Stimulated activated CD4-positive, alpha-beta T cell treated with anti-CD3 and anti-CD28 coated beads, TNF-alpha, amount 100 ng/mL, for 48 hours (primary cell): ENCODE measurements at regions not wholly inside any gene's neighbourhood (a gene's known extent, or its start where the extent isn't known, plus 50 kb on each side); places are given as distances from the start of the nearest gene placed in this dataset.

Experiments used
- DNase-seq, 3 donors: peaks; one replicate each; pipeline ENCODE4 v3.0.0-alpha.2; 2020; ENCODE audit warnings: low read depth in 3 of 3

- DNase-seq: no peak
Measured at GRCh38 chr7:25553580-25554291, 325.4 kb upstream of the NPVF start.

- DNase-seq: no peak
Measured at GRCh38 chr7:25557379-25557917, 329.2 kb upstream of the NPVF start.

GRCh38 chr7:25557930-25558329, 329.6 kb upstream of the NPVF start:
- DNase-seq: no peak

GRCh38 chr7:25558605-25559004, 330.3 kb upstream of the NPVF start:
- no peak for DNase-seq

- no peak for DNase-seq
Measured at GRCh38 chr7:25559581-25560367, 331.5 kb upstream of the NPVF start.

- DNase-seq: no peak
Measured at GRCh38 chr7:25562673-25563182, 334.4 kb upstream of the NPVF start.

GRCh38 chr7:25565002-25565401, 336.7 kb upstream of the NPVF start:
- DNase-seq: no peak

GRCh38 chr7:25565949-25566348, 337.7 kb upstream of the NPVF start:
- DNase-seq: peak; percentile 30 to 46 (median 38)

GRCh38 chr7:25567430-25567829, 339.1 kb upstream of the NPVF start:
- DNase-seq: no peak

GRCh38 chr7:25569765-25570164, 341.5 kb upstream of the NPVF start:
- no peak for DNase-seq

- DNase-seq: no peak
Measured at GRCh38 chr7:25572423-25572822, 344.1 kb upstream of the NPVF start.

GRCh38 chr7:25574828-25575227, 346.5 kb upstream of the NPVF start:
- no peak for DNase-seq

GRCh38 chr7:25575634-25576033, 347.3 kb upstream of the NPVF start:
- DNase-seq: no peak

- no peak for DNase-seq
Measured at GRCh38 chr7:25578991-25579777, 350.9 kb upstream of the NPVF start.

- no peak for DNase-seq
Measured at GRCh38 chr7:25579778-25580075, 351.4 kb upstream of the NPVF start.

GRCh38 chr7:25580141-25580540, 351.9 kb upstream of the NPVF start:
- DNase-seq: no peak

GRCh38 chr7:25583621-25584020, 355.3 kb upstream of the NPVF start:
- no peak for DNase-seq

GRCh38 chr7:25584112-25584938, 356.0 kb upstream of the NPVF start:
- DNase-seq: no peak

GRCh38 chr7:25586513-25586912, 358.2 kb upstream of the NPVF start:
- no peak for DNase-seq

- no peak for DNase-seq
Measured at GRCh38 chr7:25594122-25594521, 365.8 kb upstream of the NPVF start.

- no peak for DNase-seq
Measured at GRCh38 chr7:25594728-25595127, 366.4 kb upstream of the NPVF start.
